K562 (cell line): ENCODE measurements at regions not wholly inside any gene's neighbourhood (a gene's known extent, or its start where the extent isn't known, plus 50 kb on each side); places are given as distances from the start of the nearest gene placed in this dataset.

Experiments
- ATAC-seq: fragments of 200-7000 bp; cut with Tn5 transposase; 3 replicates; pipeline ENCODE4 v1.9.1; 2020; ENCODE audit warnings: moderate library complexity
- BruUV-seq: library from RNA; stranded (reverse); fragments of 400-500 nt; replicated peaks from 2 replicates; lab custom pipeline; 2021; lab: Mats Ljungman, UMichigan
- CTCF ChIA-PET: fragments of 300-600 bp; formaldehyde crosslinking; extraction: SDS; loops from one replicate; lab custom pipeline; 2021; ENCODE audit warnings: low intra/inter-chr PET ratio; lab: Yijun Ruan, JAX
- POLR2A ChIA-PET: fragments of 300-600, 350-650 bp; sonication (Branson Sonifier 250); formaldehyde crosslinking; extraction: SDS; loops from one replicate; lab custom pipeline; 2021; ENCODE audit warnings: antibody characterized with exemption, inconsistent platforms; lab: Yijun Ruan, JAX
- DNase-seq, 4 experiments: peaks; one replicate each; pipeline versions ENCODE4 v3.0.0 to v3.0.0-alpha.2; 2011 to 2018; ENCODE audit warnings: low spot score in 3 of 4, mixed read lengths in 3 of 4; ENCODE audit errors: extremely low read depth in 1 of 4
- FAIRE-seq: peaks from 2 replicates; lab custom pipeline; 2011; peaks lifted over from hg19 to GRCh38; lab: Jason Lieb, UNC
- H2AFZ ChIP-seq: 2 replicates; pipeline ENCODE4 v1.6.0; 2011; ENCODE audit warnings: low read depth, low read length, control low read depth, inconsistent platforms
- H3K27ac ChIP-seq: fragments of 200-600 bp; 3 replicates; pipeline ENCODE4 v1.8.0; 2011; ENCODE audit warnings: low read depth, mild to moderate bottlenecking, control low read depth, inconsistent platforms, low read length, moderate library complexity, mixed read lengths; ENCODE audit errors: extremely low read depth
- H3K27me3 ChIP-seq, 2 experiments: fragments of 300-600 bp in 1 of 2; 2 replicates in 1 of 2; 3 replicates in 1 of 2; pipeline versions ENCODE4 v1.6.0 to v1.8.0; 2011; ENCODE audit warnings: inconsistent platforms in 2 of 2, low read length in 2 of 2, mild to moderate bottlenecking in 1 of 2, mixed read lengths in 1 of 2, moderate library complexity in 1 of 2; ENCODE audit not compliant: control insufficient read depth in 2 of 2, insufficient read depth in 2 of 2
- H3K36me3 ChIP-seq: fragments of 300-600 bp; 3 replicates; pipeline ENCODE4 v1.8.0; 2011; ENCODE audit warnings: mild to moderate bottlenecking, low read length, inconsistent platforms; ENCODE audit not compliant: control insufficient read depth, insufficient read depth
- H3K4me1 ChIP-seq, 2 experiments: fragments of 200-600 bp in 1 of 2; replicated peaks in 1 of 2; 2 replicates in 1 of 2; 3 replicates in 1 of 2; pipeline versions ENCODE4 v1.5.1 to v1.8.0; 2011; ENCODE audit warnings: inconsistent platforms in 2 of 2, low read length in 2 of 2, mild to moderate bottlenecking in 1 of 2, mixed read lengths in 1 of 2, moderate library complexity in 1 of 2; ENCODE audit not compliant: control insufficient read depth in 2 of 2, insufficient read depth in 2 of 2
- H3K4me2 ChIP-seq: 2 replicates; pipeline ENCODE4 v1.6.1; 2011; ENCODE audit warnings: low read length, control low read depth, inconsistent platforms, mixed read lengths; ENCODE audit not compliant: insufficient read depth
- H3K4me3 ChIP-seq: fragments of 200-600 bp; sonication (generic), shearing (Covaris generic); 2 replicates; pipeline ENCODE4 v1.5.1; 2016; ENCODE audit warnings: control low read depth, inconsistent platforms
- H3K79me2 ChIP-seq: fragments of 200-600 bp; 3 replicates; pipeline ENCODE4 v1.8.0; 2011; ENCODE audit warnings: low read length, inconsistent platforms; ENCODE audit not compliant: control insufficient read depth, insufficient read depth
- H3K9ac ChIP-seq, 2 experiments: 2 replicates each; pipeline versions ENCODE4 v1.6.0 to v1.6.1; 2011; ENCODE audit warnings: low read depth in 2 of 2, low read length in 2 of 2, control low read depth in 1 of 2, inconsistent platforms in 1 of 2, mild to moderate bottlenecking in 1 of 2, mixed read lengths in 1 of 2; ENCODE audit not compliant: insufficient read depth in 1 of 2
- H3K9me1 ChIP-seq: one replicate; pipeline ENCODE4 v1.6.0; 2011; ENCODE audit warnings: inconsistent platforms, mild to moderate bottlenecking, low read length, moderate library complexity; ENCODE audit not compliant: control insufficient read depth, insufficient read depth
- H3K9me3 ChIP-seq: replicated peaks from 2 replicates; pipeline ENCODE4 v1.5.1; 2011; ENCODE audit warnings: low read depth, low read length, inconsistent platforms; ENCODE audit not compliant: control insufficient read depth, insufficient read depth
- H4K20me1 ChIP-seq: replicated peaks from 2 replicates; pipeline ENCODE4 v1.6.1; 2011; ENCODE audit warnings: low read length, inconsistent platforms, mixed read lengths; ENCODE audit not compliant: control insufficient read depth, insufficient read depth
- CTCF ChIP-seq, 3 experiments: IDR thresholded peaks in 2 of 3; conservative IDR thresholded peaks in 1 of 3; 2 replicates each; pipeline ENCODE4 v1.5.1; 2011 to 2012; ENCODE audit warnings: low read length in 3 of 3, mild to moderate bottlenecking in 3 of 3, control low read depth in 2 of 3, improper control_type of control experiment in 1 of 3, inconsistent platforms in 1 of 3, low read depth in 1 of 3, mixed read lengths in 1 of 3, moderate library complexity in 1 of 3; ENCODE audit not compliant: insufficient read depth in 2 of 3
- WGBS: fragments of 100-300 bp; shearing (Covaris generic); methylation state at CpG from one replicate; pipeline ENCODE4 v1.1.6; 2016; ENCODE audit warnings: low coverage, mixed read lengths; ENCODE audit not compliant: insufficient coverage; ENCODE audit errors: missing lambda C conversion rate; 5-methylcytosine and 5-hydroxymethylcytosine counted together
- in situ Hi-C: fragments of 300-500 bp; cut with MboI; formaldehyde crosslinking; loops from 4 replicates; pipeline ENCODE4 v1.15.0; 2018; ENCODE audit warnings: inconsistent platforms, mixed read lengths
- intact Hi-C: fragments of 100-400 bp; cut with micrococcal nuclease; formaldehyde crosslinking; loops from 2 replicates; pipeline ENCODE4 v1.14.2; 2022
- TF ChIP-seq, protein P1 (sequence below): IDR thresholded peaks from 2 replicates; pipeline ENCODE4 v1.6.1; 2012; ENCODE audit warnings: low read depth, low read length, improper control_type of control experiment, borderline replicate concordance
- TF ChIP-seq, protein P2 (sequence below): fragments of 250-450 bp; sonication (Bioruptor Pico); IDR thresholded peaks from 2 replicates; pipeline ENCODE4 v1.8.0; 2022; ENCODE audit warnings: inconsistent platforms

- Histone ChIP-seq H3K4me2 (no peak overlapping the region), H2AFZ (no peak overlapping the region), H3K9me3 (no peaks in the 10 kb centered on the region), H4K20me1 (no peaks in the 10 kb centered on the region), H3K4me3 (no peak overlapping the region), H3K27ac (no peak overlapping the region), H3K4me1 (no peaks in the 10 kb centered on the region), H3K36me3 (no peaks in the 10 kb centered on the region), H3K9me1 (no peaks in the 10 kb centered on the region), H3K27me3 (peaks cover 0 to 13% of the 10 kb centered on the region in 2 experiments; a peak in 3 of 5 replicates), H3K79me2 (no peaks in the 10 kb centered on the region), H3K9ac (no peak overlapping the region)
- DNase-seq: peak; percentile 22 to 42 (median 34)
- in situ Hi-C loops (no loop called here), intact Hi-C loops (no loop called here)
- ATAC-seq: no peak
- TF ChIP-seq, protein P1, sequence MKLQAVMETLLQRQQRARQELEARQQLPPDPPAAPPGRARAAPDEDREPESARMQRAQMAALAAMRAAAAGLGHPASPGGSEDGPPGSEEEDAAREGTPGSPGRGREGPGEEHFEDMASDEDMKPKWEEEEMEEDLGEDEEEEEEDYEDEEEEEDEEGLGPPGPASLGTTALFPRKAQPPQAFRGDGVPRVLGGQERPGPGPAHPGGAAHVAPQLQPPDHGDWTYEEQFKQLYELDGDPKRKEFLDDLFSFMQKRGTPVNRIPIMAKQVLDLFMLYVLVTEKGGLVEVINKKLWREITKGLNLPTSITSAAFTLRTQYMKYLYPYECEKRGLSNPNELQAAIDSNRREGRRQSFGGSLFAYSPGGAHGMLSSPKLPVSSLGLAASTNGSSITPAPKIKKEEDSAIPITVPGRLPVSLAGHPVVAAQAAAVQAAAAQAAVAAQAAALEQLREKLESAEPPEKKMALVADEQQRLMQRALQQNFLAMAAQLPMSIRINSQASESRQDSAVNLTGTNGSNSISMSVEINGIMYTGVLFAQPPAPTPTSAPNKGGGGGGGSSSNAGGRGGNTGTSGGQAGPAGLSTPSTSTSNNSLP: 0 out of 2 replicates have a peak, but pooled peaks have one; percentile 32
- TF ChIP-seq, protein P2, sequence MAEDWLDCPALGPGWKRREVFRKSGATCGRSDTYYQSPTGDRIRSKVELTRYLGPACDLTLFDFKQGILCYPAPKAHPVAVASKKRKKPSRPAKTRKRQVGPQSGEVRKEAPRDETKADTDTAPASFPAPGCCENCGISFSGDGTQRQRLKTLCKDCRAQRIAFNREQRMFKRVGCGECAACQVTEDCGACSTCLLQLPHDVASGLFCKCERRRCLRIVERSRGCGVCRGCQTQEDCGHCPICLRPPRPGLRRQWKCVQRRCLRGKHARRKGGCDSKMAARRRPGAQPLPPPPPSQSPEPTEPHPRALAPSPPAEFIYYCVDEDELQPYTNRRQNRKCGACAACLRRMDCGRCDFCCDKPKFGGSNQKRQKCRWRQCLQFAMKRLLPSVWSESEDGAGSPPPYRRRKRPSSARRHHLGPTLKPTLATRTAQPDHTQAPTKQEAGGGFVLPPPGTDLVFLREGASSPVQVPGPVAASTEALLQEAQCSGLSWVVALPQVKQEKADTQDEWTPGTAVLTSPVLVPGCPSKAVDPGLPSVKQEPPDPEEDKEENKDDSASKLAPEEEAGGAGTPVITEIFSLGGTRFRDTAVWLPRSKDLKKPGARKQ (CRISPR knock-in tag): no peak
- peak; percentile 30 to 69 (median 34); a peak in 4 of 6 replicates for TF ChIP-seq CTCF (IDR thresholded peaks at IDR 0.05 in 2 of 3, conservative IDR thresholded peaks at IDR 0.05 in 1 of 3; ENCODE audit: insufficient read depth in 2 of 3, low read depth in 1 of 3, low read length in 3 of 3)
- BruUV-seq: no TSS peak
- POLR2A ChIA-PET: interaction anchor here (0.6 kb wide), 2 partner anchors 8 to 287 kb away, joined by 3 read pairs; partner anchors contain the start of gene DYRK4
- no peak for FAIRE-seq
- CTCF ChIA-PET: interaction anchor here (0.6 to 0.8 kb wide), 3 partner anchors 9 to 154 kb away, joined by 3 to 5 read pairs (median 4); no protein-coding TSS in a partner anchor
- 0% methylated on average over 5 of the region's 5 CpGs for WGBS
These were observed 60.6 kb upstream of the KCNA1 start for GRCh38 chr12:4849115-4849541.
